Activated CD4-positive, alpha-beta memory T cell treated with anti-CD3 and anti-CD28 coated beads for 36 hours (primary cell): ENCODE measurements at regions not wholly inside any gene's neighbourhood (a gene's known extent, or its start where the extent isn't known, plus 50 kb on each side); places are given as distances from the start of the nearest gene placed in this dataset.

Experiments used
- CTCF ChIA-PET: fragments of 350-600 bp; sonication (Branson Sonifier 250); formaldehyde crosslinking; loops from one replicate; lab custom pipeline; 2021; ENCODE audit warnings: antibody characterized with exemption, inconsistent platforms; lab: Charles Lee
- POLR2A ChIA-PET: fragments of 350-600 bp; sonication (Branson Sonifier 250); formaldehyde crosslinking; loops from one replicate; lab custom pipeline; 2021; ENCODE audit warnings: antibody characterized with exemption; lab: Charles Lee
- DNase-seq: peaks from one replicate; pipeline ENCODE4 v3.0.0-alpha.2; 2020
- H3K27ac Mint-ChIP-seq: one replicate; pipeline ENCODE4 v1.8.0; 2021; ENCODE audit warnings: mixed read lengths
- H3K27me3 Mint-ChIP-seq: one replicate; pipeline ENCODE4 v1.8.0; 2021; ENCODE audit warnings: mixed read lengths
- H3K36me3 Mint-ChIP-seq: one replicate; pipeline ENCODE4 v1.8.0; 2021; ENCODE audit warnings: mixed read lengths
- H3K4me1 Mint-ChIP-seq: one replicate; pipeline ENCODE4 v1.8.0; 2021; ENCODE audit warnings: low read depth, mixed read lengths
- H3K4me3 Mint-ChIP-seq: one replicate; pipeline ENCODE4 v1.8.0; 2021; ENCODE audit warnings: mild to moderate bottlenecking, mixed read lengths
- H3K9me3 Mint-ChIP-seq: one replicate; pipeline ENCODE4 v1.8.0; 2021; ENCODE audit warnings: mixed read lengths
- intact Hi-C: fragments of 100-400 bp; cut with micrococcal nuclease; formaldehyde crosslinking; loops from one replicate; pipeline ENCODE4 v1.15.1; 2023

DNA sequence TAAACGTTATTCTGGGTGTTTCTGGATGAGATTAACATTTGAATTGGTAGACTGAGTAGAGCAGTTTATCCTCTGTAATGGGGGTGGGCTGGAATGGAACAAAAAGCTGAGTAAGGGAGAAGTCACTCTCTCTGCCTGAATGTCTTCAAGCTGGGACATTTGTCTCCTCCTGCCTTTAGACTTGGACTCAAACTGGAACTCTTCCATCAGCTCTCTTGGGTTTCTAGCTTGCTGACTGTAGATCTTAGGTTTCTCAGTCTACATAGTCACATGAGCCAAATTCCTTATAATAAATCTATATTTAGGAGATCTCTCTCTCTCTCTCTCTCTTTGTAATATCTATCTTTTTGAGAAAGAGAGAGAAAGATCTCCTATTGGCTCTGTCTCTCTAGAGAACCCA is 553.3 kb upstream of the CDH11 start:
- Mint-ChIP-seq H3K9me3 (peaks cover 10% of the 10 kb centered on the region), H3K27ac (no peak overlapping the region), H3K36me3 (no peaks in the 10 kb centered on the region), H3K4me3 (no peak overlapping the region), H3K4me1 (no peaks in the 10 kb centered on the region), H3K27me3 (no peaks in the 10 kb centered on the region)
- ChIA-PET POLR2A (no interaction called here), CTCF (no interaction called here)
- no peak for DNase-seq
- intact Hi-C loops, result no loop called here

DNA sequence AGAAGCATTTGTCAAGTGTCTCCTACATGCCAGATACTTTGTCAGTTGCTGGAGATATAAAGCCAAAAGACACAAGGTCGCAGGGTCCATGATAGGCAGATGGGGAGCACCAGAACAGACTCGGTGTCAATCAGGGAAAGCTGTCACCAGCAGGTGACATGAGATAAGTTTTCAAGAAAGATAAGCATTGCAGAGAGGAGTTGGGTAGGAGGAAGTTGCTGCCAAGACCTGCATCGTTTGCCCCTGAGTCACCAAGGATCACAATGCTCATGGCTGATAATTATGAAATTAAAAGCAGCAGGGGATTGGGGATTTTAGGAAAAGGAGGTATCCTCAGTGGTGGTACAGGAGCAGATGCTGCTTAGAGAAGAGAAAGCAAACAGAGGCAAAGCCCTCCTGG is 551.1 kb upstream of the CDH11 start:
- POLR2A ChIA-PET, result no interaction called here
- Mint-ChIP-seq H3K4me3 (no peak overlapping the region), H3K4me1 (no peaks in the 10 kb centered on the region), H3K36me3 (no peaks in the 10 kb centered on the region), H3K27ac (no peak overlapping the region), H3K27me3 (no peaks in the 10 kb centered on the region), H3K9me3 (peaks cover 15% of the 10 kb centered on the region)
- DNase-seq, result no peak
- intact Hi-C loops, result no loop called here
- CTCF ChIA-PET, result no interaction called here

DNA sequence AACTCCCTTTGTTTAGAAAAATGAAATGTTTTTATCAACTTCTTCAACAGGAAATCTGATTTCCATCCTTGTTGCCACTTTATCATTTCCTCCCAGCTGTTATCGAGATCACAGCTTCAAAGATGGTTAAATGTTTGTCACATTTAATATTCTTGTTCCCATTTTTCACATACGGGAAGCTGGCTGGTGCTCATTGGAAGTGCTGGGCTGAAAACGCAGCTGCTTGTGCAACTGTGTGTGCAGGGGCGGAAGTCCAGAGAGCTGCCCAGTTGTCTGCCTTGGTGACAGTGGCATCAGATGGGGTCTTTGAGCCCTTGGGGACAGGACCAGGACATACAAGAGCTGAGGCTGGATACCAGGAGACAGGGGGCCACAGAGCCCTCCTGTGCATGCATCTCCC is 549.2 kb upstream of the CDH11 start:
- POLR2A ChIA-PET, result no interaction called here
- CTCF ChIA-PET, result no interaction called here
- Mint-ChIP-seq H3K4me1 (no peaks in the 10 kb centered on the region), H3K4me3 (no peak overlapping the region), H3K9me3 (peaks cover 15% of the 10 kb centered on the region), H3K36me3 (no peaks in the 10 kb centered on the region), H3K27ac (no peak overlapping the region), H3K27me3 (no peaks in the 10 kb centered on the region)
- no peak for DNase-seq
- intact Hi-C loops, result no loop called here

DNA sequence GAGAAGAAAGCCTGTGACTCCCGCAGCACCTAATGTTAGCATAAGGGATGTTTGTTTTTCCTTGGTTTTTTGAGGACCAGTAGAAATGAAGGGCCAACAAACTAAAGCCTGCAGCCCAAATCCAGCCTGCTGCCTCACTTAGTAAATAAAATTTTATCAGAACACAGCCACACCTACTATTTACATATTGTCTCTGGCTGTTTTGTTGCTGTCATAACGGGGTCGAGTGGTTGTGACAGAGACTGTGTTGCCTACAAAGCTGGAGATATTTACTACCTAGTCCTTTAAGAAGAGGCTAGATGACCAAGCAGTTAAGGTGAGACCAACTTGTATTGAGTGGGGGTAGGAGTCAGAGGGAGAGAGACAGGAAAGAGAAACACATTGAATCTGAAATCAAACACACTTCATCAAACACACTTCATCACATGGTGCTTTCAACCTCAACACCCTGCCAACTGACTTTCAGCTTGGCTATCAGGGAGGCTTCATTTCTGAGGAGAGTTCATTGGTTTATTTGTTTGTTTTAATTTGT is 546.3 kb upstream of the CDH11 start:
- POLR2A ChIA-PET, result no interaction called here

DNA sequence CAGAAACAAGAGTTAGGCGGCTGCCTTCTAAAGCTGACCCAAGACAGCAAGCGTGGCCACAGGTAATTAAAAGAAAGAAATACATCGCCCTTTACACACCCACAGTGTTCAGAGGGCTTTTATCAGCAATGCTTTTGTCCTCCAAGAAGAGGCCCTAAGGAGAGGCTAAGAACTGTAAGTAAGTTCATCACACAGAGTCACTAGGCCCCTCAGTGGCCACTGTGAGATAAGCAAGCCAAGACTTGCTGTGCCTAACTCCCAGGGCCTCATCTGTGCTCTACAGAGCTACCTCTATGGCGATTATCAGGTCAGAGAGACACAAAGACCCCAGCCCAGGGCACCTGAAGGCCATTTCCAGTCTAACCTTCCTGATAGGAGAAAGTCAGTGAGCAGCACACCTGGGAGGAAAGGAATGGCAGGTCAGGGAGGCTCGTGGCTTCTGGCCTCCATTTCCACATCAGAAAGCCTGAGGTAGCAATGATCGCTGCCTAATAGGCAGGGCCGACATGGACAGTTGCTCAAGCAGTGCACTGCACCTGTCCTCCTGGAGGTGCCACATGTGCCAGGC is 545.2 kb upstream of the CDH11 start:
- Mint-ChIP-seq H3K9me3 (peaks cover 16% of the 10 kb centered on the region), H3K36me3 (no peaks in the 10 kb centered on the region), H3K4me1 (no peaks in the 10 kb centered on the region), H3K27me3 (no peaks in the 10 kb centered on the region), H3K27ac (no peak overlapping the region), H3K4me3 (no peak overlapping the region)
- POLR2A ChIA-PET, result no interaction called here
- CTCF ChIA-PET, result no interaction called here
- intact Hi-C loops, result no loop called here
- DNase-seq, result no peak

More for the DNA sequence above, 546.3 kb upstream of the CDH11 start:
- Mint-ChIP-seq H3K36me3 (no peaks in the 10 kb centered on the region), H3K4me3 (no peak overlapping the region), H3K4me1 (no peaks in the 10 kb centered on the region), H3K27me3 (no peaks in the 10 kb centered on the region), H3K27ac (no peak overlapping the region), H3K9me3 (peaks cover 17% of the 10 kb centered on the region)
- DNase-seq, result no peak
- CTCF ChIA-PET, result no interaction called here
- intact Hi-C loops, result no loop called here

DNA sequence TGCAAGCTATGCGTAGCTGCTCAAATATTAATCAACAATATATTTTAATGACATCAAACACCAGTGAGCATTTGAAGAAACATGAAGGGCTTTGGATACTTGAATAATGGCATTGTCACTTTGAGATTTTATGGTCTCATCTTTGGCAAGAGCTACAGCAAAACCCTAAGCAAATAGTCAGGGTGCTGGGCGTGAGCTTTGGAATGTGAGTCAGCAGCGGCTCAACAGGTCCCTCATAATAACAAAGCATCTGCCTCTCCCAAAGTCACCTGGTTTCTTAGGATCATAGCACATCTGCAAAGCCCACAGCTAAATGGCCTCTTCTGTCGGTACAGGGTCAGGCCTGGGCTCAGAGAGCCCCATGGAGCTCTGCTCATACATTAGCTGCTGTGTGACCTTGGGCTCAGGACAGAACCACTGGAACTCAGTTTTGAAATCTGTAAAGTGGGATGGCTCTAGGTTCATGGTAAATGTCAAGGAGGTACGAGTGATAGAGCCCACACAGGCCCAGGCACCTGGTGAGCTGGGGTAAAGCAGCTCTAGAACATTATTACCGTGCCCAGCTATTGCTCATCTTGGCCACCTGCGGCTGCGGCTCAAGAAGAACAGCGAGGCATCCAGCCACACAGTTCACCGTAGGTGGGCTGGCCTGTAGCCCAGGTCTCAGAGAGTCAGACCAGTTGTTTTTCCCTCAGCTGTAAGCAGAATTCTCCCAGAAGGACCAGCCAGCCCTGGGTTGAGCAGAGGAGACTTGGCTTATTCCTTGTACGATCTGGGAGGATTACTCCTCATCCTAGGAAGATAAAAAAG is 544.5 kb upstream of the CDH11 start:
- Mint-ChIP-seq H3K36me3 (no peaks in the 10 kb centered on the region), H3K9me3 (peaks cover 13% of the 10 kb centered on the region), H3K27me3 (no peaks in the 10 kb centered on the region), H3K4me3 (no peak overlapping the region), H3K4me1 (no peaks in the 10 kb centered on the region), H3K27ac (no peak overlapping the region)
- CTCF ChIA-PET, result no interaction called here
- POLR2A ChIA-PET, result no interaction called here
- DNase-seq, result no peak
- intact Hi-C loops, result no loop called here

DNA sequence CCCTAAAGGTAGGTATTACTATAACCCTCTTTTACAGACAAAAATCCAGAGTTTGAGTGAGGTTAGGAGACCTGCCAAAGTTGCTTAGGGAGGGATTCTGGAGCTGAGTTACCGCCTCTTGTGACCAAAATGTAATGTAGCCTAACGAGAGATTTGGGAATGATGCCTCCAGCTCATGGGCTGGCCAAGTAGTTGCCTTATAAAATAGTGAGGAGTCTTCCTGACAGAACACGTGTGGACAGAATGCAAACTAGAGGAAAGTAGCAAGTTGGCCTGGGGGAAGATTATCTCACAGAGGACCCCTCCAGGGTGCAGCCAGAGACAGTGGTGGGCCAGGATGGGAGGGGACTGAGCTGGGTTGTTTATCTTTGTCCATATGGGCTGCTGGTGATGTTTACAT is 543.7 kb upstream of the CDH11 start:
- H3K27me3 Mint-ChIP-seq, result no peaks in the 10 kb centered on the region
- peaks cover 13% of the 10 kb centered on the region for H3K9me3 Mint-ChIP-seq
- intact Hi-C loops, result no loop called here
- ChIA-PET POLR2A (no interaction called here), CTCF (no interaction called here)
- no peak overlapping the region for H3K4me3 Mint-ChIP-seq
- H3K27ac Mint-ChIP-seq, result no peak overlapping the region
- no peaks in the 10 kb centered on the region for H3K4me1 Mint-ChIP-seq
- no peaks in the 10 kb centered on the region for H3K36me3 Mint-ChIP-seq
- DNase-seq, result no peak

DNA sequence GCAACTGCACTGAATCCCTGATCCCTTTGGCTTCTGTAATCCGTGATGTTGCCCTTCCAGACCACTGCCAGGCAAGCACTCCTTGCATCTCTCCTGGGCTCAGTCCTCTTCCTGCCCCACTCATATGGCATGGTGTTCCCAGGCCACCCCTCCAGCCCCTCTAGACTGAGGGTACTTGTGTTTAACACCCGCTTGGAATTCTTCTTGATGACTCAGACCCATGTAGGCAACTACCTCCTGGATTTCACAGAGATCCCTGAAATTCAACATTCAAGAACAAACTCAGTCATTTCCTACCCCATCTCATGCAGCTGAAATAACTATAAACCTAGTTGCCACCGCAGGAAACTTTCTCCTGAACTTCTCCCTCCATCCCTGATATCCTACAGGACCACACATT is 541.9 kb upstream of the CDH11 start:
- no peak overlapping the region for H3K27ac Mint-ChIP-seq
- intact Hi-C loops, result no loop called here
- no peak for DNase-seq
- H3K36me3 Mint-ChIP-seq, result no peaks in the 10 kb centered on the region
- peaks cover 5% of the 10 kb centered on the region for H3K9me3 Mint-ChIP-seq
- POLR2A ChIA-PET, result no interaction called here
- H3K27me3 Mint-ChIP-seq, result no peaks in the 10 kb centered on the region
- CTCF ChIA-PET, result no interaction called here
- H3K4me1 Mint-ChIP-seq, result no peaks in the 10 kb centered on the region
- no peak overlapping the region for H3K4me3 Mint-ChIP-seq

DNA sequence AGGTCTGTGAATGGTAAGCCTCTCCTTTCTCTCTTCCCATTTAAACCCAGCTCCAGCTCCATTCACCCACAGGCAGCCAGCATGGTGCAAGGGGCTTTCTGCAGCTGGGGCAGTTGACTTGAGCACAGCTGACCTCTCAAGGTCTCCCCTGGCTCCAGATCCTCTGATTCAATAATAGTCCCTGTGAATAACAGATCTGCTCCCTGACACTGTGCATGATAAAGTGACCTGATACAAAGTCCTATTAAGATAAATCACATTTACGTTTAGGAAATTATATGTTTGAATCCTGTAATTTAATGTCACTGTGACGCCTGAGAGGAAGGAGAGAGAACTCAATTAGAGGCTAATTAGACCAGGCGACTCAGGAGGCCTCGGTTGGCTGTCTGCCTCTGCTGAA is 540.4 kb upstream of the CDH11 start:
- intact Hi-C loops, result no loop called here
- Mint-ChIP-seq H3K36me3 (no peaks in the 10 kb centered on the region), H3K27me3 (no peaks in the 10 kb centered on the region), H3K4me1 (no peaks in the 10 kb centered on the region), H3K4me3 (no peak overlapping the region), H3K27ac (no peak overlapping the region), H3K9me3 (peaks cover 3% of the 10 kb centered on the region)
- DNase-seq, result no peak
- POLR2A ChIA-PET, result no interaction called here
- CTCF ChIA-PET, result no interaction called here

DNA sequence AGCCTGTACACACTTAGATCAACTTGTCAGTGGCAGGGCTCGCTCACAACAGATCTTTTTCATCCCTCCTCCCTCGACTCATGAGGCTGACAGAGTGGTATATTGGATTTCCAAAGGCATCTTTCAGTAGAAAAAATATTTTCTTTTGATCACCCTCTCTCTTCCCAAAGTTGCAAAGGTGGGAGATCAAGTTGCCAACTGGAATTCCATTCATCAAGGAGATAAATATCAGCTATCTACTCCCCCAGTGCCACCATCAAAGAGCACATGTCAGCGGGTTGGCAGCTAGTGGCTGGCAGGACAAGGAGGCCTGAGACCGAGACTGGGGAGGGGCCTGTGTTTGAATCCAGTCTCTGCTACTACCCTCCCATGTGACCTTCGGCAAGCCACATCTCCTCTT is 539.7 kb upstream of the CDH11 start:
- intact Hi-C loops, result no loop called here
- Mint-ChIP-seq H3K9me3 (peaks cover 3% of the 10 kb centered on the region), H3K36me3 (no peaks in the 10 kb centered on the region), H3K4me3 (no peak overlapping the region), H3K4me1 (no peaks in the 10 kb centered on the region), H3K27me3 (no peaks in the 10 kb centered on the region), H3K27ac (no peak overlapping the region)
- ChIA-PET POLR2A (no interaction called here), CTCF (no interaction called here)
- DNase-seq, result no peak

DNA sequence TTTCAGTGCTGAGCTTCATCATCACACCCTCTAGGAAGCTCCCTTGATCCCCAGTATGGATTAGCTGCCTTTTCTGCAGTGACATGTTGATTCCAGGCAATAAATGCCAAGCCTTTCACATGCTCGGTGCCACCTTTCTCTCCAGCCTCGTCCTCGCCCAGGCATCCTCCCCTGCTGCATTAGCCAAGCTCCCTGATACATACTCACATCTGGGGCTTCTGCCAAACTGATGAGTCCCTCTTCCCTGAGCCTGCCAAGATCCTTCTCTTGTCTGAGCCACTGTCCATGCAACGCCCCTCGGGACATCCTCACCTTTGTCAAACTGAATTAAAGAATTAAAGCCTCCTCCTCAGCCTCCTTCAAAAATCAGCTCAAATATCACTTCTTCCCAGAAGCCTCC is 538.5 kb upstream of the CDH11 start:
- Mint-ChIP-seq H3K4me3 (no peak overlapping the region), H3K4me1 (no peaks in the 10 kb centered on the region), H3K27me3 (no peaks in the 10 kb centered on the region), H3K27ac (no peak overlapping the region), H3K9me3 (no peaks in the 10 kb centered on the region), H3K36me3 (no peaks in the 10 kb centered on the region)
- intact Hi-C loops, result no loop called here
- DNase-seq, result no peak
- POLR2A ChIA-PET, result no interaction called here
- CTCF ChIA-PET, result no interaction called here

DNA sequence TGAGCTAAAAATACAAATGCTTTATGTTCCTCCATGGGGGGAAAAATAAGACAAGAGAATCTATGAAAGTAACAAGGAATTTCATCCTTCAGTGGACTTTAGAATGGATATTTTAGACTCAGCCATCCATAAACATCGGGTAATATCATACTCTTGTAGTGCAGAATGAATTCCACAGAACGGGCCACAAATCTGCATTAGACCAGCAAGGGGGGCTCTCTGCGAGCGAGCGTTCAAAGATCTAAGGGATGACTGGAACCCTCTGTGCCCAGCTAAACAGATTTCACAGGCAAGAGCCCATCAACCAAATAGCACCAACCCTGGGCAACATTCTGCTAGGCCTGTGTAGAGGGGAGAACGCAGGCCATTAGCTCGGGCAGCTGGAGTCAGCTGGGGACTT is 537.9 kb upstream of the CDH11 start:
- ChIA-PET POLR2A (no interaction called here), CTCF (no interaction called here)
- Mint-ChIP-seq H3K36me3 (no peaks in the 10 kb centered on the region), H3K27me3 (no peaks in the 10 kb centered on the region), H3K9me3 (no peaks in the 10 kb centered on the region), H3K4me1 (no peaks in the 10 kb centered on the region), H3K4me3 (no peak overlapping the region), H3K27ac (no peak overlapping the region)
- no peak for DNase-seq
- intact Hi-C loops, result no loop called here

DNA sequence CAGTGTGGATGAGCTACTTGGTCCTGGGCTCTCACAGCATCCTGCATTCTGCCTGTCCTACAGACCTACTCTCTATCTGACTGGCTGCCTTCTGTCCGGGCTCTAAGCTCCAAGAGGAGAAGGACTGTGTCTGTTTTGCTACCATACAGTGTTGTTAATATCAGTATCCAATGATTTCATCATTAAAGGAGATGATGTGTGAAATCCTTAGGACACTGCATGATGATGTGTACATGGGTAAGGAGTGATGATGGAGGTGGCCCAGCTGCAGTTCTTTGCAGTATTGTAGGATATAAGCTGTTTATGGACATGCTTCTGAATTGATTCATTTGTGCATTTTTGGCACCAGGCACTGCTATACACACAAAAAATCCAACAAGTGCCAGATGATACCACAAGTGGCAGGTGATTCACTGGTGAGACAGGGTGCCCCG is 536.9 kb upstream of the CDH11 start:
- intact Hi-C loops, result no loop called here
- no peaks in the 10 kb centered on the region for H3K4me1 Mint-ChIP-seq
- no peaks in the 10 kb centered on the region for H3K27me3 Mint-ChIP-seq
- no peak for DNase-seq
- ChIA-PET POLR2A (no interaction called here), CTCF (interaction anchor here (0.6 kb wide), 1 partner anchor 246 kb away, joined by 3 read pairs; no protein-coding TSS in a partner anchor)
- no peak overlapping the region for H3K27ac Mint-ChIP-seq
- no peak overlapping the region for H3K4me3 Mint-ChIP-seq
- no peaks in the 10 kb centered on the region for H3K36me3 Mint-ChIP-seq
- no peaks in the 10 kb centered on the region for H3K9me3 Mint-ChIP-seq
